ENCODE measurements at regions not wholly inside any gene's neighbourhood (a gene's known extent, or its start where the extent isn't known, plus 50 kb on each side); places are given as distances from the start of the nearest gene placed in this dataset.
"Not testable (repeated sequence)": the region's sequence is repeated elsewhere in the genome, so short reads cannot be mapped to it uniquely, and the experiment has no call there.

- TF ChIP-seq CTCF (IDR thresholded peaks at IDR 0.05) (no peak), POLR2A (IDR thresholded peaks at IDR 0.05) (no peak)
- no peaks in the 10 kb centered on the region for H3K27me3 ChIP-seq
- H3K4me1 ChIP-seq: peaks cover 0 to 21% (median 3%) of the 10 kb centered on the region in 3 donors
- H3K9me3 ChIP-seq: no peaks in the 10 kb centered on the region
- intact Hi-C loops (cut with DNase I): no loop called here
- no peaks in the 10 kb centered on the region for H3K36me3 ChIP-seq
- WGBS, 2 donors: 58 to 63% methylated on average over 3 of the region's 3 CpGs
- DNase-seq: no peak
- H3K4me3 ChIP-seq: no peak overlapping the region
- no peak overlapping the region for H3K27ac ChIP-seq
Measured at GRCh38 chr5:90054612-90055011, 354.9 kb downstream of the CETN3 start.

GRCh38 chr5:90051756-90052155 lies 357.8 kb downstream of the CETN3 start:
- Histone ChIP-seq H3K27ac (no peak overlapping the region), H3K27me3 (no peaks in the 10 kb centered on the region), H3K4me3 (no peak overlapping the region), H3K36me3 (no peaks in the 10 kb centered on the region), H3K4me1 (peaks cover 0 to 18% (median 3%) of the 10 kb centered on the region in 3 donors), H3K9me3 (no peaks in the 10 kb centered on the region)
- WGBS, 2 donors: 80 to 86% methylated on average over 1 of the region's 1 CpG
- intact Hi-C loops (cut with DNase I): no loop called here
- TF ChIP-seq CTCF (IDR thresholded peaks at IDR 0.05) (no peak), POLR2A (IDR thresholded peaks at IDR 0.05) (no peak)
- DNase-seq: no peak

GRCh38 chr5:90050103-90050502 lies 359.5 kb downstream of the CETN3 start:
- Histone ChIP-seq H3K27me3 (no peaks in the 10 kb centered on the region), H3K4me3 (no peak overlapping the region), H3K27ac (no peak overlapping the region), H3K36me3 (no peaks in the 10 kb centered on the region), H3K4me1 (peaks cover 0 to 1% (median 0%) of the 10 kb centered on the region in 3 donors), H3K9me3 (peaks cover 0 to 5% (median 0%) of the 10 kb centered on the region in 3 donors)
- intact Hi-C loops (cut with DNase I): no loop called here
- no peak for DNase-seq
- WGBS, 2 donors: 61 to 73% methylated on average over 2 of the region's 2 CpGs
- TF ChIP-seq CTCF (IDR thresholded peaks at IDR 0.05) (no peak), POLR2A (IDR thresholded peaks at IDR 0.05) (no peak)

GRCh38 chr5:90047113-90047512 lies 362.4 kb downstream of the CETN3 start:
- H3K4me1 ChIP-seq: no peaks in the 10 kb centered on the region
- 72 to 78% methylated on average over 5 of the region's 5 CpGs for WGBS, 2 donors
- H3K27me3 ChIP-seq: no peaks in the 10 kb centered on the region
- no peak for DNase-seq
- intact Hi-C loops (cut with DNase I): no loop called here
- H3K36me3 ChIP-seq: no peaks in the 10 kb centered on the region
- no peak for TF ChIP-seq POLR2A (IDR thresholded peaks at IDR 0.05)
- no peak for TF ChIP-seq CTCF (IDR thresholded peaks at IDR 0.05)
- peaks cover 0 to 12% (median 4%) of the 10 kb centered on the region in 3 donors for H3K9me3 ChIP-seq
- no peak overlapping the region for H3K27ac ChIP-seq
- no peak overlapping the region for H3K4me3 ChIP-seq

GRCh38 chr5:90040082-90040481 lies 369.5 kb downstream of the CETN3 start:
- H3K9me3 ChIP-seq; H3K4me3 ChIP-seq; intact Hi-C loops (cut with DNase I); DNase-seq; H3K27me3 ChIP-seq; H3K27ac ChIP-seq; H3K4me1 ChIP-seq; H3K36me3 ChIP-seq: not testable (repeated sequence)
- WGBS, 2 donors: 88 to 95% methylated on average over 3 of the region's 4 CpGs

- no peak overlapping the region for H3K4me3 ChIP-seq
- no peaks in the 10 kb centered on the region for H3K9me3 ChIP-seq
- DNase-seq: no peak
- intact Hi-C loops (cut with DNase I): no loop called here
- no peaks in the 10 kb centered on the region for H3K4me1 ChIP-seq
- H3K27ac ChIP-seq: no peak overlapping the region
- TF ChIP-seq POLR2A (IDR thresholded peaks at IDR 0.05) (no peak), CTCF (IDR thresholded peaks at IDR 0.05) (no peak)
- 73 to 79% methylated on average over 4 of the region's 4 CpGs for WGBS, 2 donors
- no peaks in the 10 kb centered on the region for H3K27me3 ChIP-seq
- no peaks in the 10 kb centered on the region for H3K36me3 ChIP-seq
Measured at GRCh38 chr5:90037646-90038045, 371.9 kb downstream of the CETN3 start.
